CD4-positive, CD25-positive, alpha-beta regulatory T cell (primary cell): ENCODE measurements at regions not wholly inside any gene's neighbourhood (a gene's known extent, or its start where the extent isn't known, plus 50 kb on each side); places are given as distances from the start of the nearest gene placed in this dataset.

Experiments
- ATAC-seq, 2 donors: fragments of 150-1000 bp; cut with Tn5 transposase; one replicate each; pipeline ENCODE4 v1.10.0; 2021; ENCODE audit warnings: low read depth in 2 of 2, moderate number of reproducible peaks in 2 of 2, moderate library complexity in 1 of 2
- DNase-seq, 3 donors: peaks; one replicate each; pipeline versions ENCODE4 v3.0.0 to v3.0.0-alpha.2; 2012 to 2022; ENCODE audit warnings: mixed read lengths in 1 of 3
- H3K27ac ChIP-seq: one replicate; pipeline ENCODE4 v1.7.0; 2013; ENCODE audit warnings: mild to moderate bottlenecking, low read length; ENCODE audit not compliant: insufficient read depth, poor library complexity, severe bottlenecking
- H3K27me3 ChIP-seq: one replicate; pipeline ENCODE4 v1.7.0; 2013; ENCODE audit warnings: low read length; ENCODE audit not compliant: control insufficient read depth, insufficient read depth
- H3K36me3 ChIP-seq: one replicate; pipeline ENCODE4 v1.7.0; 2013; ENCODE audit warnings: mild to moderate bottlenecking, low read length, moderate library complexity; ENCODE audit not compliant: control insufficient read depth, insufficient read depth
- H3K4me1 ChIP-seq: 2 replicates; pipeline ENCODE4 v1.7.0; 2013; ENCODE audit warnings: mild to moderate bottlenecking, low read length; ENCODE audit not compliant: insufficient read depth, control insufficient read depth, poor library complexity, severe bottlenecking
- H3K4me3 ChIP-seq: one replicate; pipeline ENCODE4 v1.7.0; 2013; ENCODE audit warnings: low read depth, mild to moderate bottlenecking, low read length, moderate library complexity
- H3K9me3 ChIP-seq, 2 experiments: 1 replicate in 1 of 2; 2 replicates in 1 of 2; pipeline ENCODE4 v1.7.0; 2013; ENCODE audit warnings: low read length in 2 of 2, mild to moderate bottlenecking in 1 of 2, moderate library complexity in 1 of 2; ENCODE audit not compliant: control insufficient read depth in 2 of 2
- H3K27ac Mint-ChIP-seq, 3 donors: one replicate each; pipeline ENCODE4 v1.8.0; 2020 to 2022; ENCODE audit warnings: mild to moderate bottlenecking in 3 of 3, mixed read lengths in 3 of 3, moderate library complexity in 2 of 3
- H3K27me3 Mint-ChIP-seq: one replicate; pipeline ENCODE4 v1.8.0; 2022; ENCODE audit warnings: mild to moderate bottlenecking, mixed read lengths
- H3K36me3 Mint-ChIP-seq: one replicate; pipeline ENCODE4 v1.8.0; 2020; ENCODE audit warnings: mixed read lengths
- H3K4me1 Mint-ChIP-seq, 4 donors: one replicate each; pipeline ENCODE4 v1.8.0; 2020 to 2022; ENCODE audit warnings: mixed read lengths in 4 of 4, mild to moderate bottlenecking in 1 of 4
- H3K4me3 Mint-ChIP-seq, 4 donors: one replicate each; pipeline ENCODE4 v1.8.0; 2020 to 2022; ENCODE audit warnings: mild to moderate bottlenecking in 4 of 4, mixed read lengths in 4 of 4, moderate library complexity in 3 of 4
- H3K9me3 Mint-ChIP-seq, 7 donors: one replicate each; pipeline ENCODE4 v1.8.0; 2020 to 2022; ENCODE audit warnings: mixed read lengths in 7 of 7, mild to moderate bottlenecking in 3 of 7, moderate library complexity in 2 of 7

DNA sequence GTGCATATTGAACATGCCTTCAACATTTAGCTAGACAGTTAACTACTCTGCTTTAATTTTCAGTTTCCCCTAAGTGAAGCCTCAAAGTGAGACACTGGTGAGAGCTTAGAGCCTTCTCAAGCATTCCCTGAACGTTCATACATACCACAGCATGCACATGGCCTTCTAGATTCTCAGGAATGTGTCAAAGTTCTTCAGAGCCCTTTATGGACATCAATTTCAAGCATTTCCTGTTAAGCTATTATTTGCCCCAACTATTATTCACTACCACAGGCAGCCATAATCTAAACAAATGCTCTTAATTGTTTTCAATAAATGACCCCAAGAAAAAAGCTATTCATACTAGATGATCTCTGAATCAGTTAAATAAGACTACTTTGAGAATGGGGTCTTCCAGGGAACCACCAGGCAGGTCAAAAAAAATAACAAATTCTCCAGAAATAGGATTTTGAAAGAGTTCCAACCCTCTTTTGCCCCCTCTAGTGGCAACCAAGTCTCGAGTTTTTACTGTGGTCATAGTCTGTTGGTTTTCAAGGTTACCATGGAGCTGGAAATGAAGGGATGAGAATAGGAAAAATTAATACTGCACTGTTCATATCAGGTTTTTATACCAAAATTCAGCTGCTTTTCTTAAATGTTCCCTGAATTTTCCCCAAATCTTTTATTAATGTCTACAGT lies 235.4 kb downstream of the RAB28 start:
- H3K27ac ChIP-seq, result no peak overlapping the region
- H3K4me3 ChIP-seq, result no peak overlapping the region
- H3K27me3 ChIP-seq, result no peaks in the 10 kb centered on the region
- no peaks in the 10 kb centered on the region for H3K36me3 Mint-ChIP-seq
- no peak overlapping the region for H3K27ac Mint-ChIP-seq
- H3K36me3 ChIP-seq, result no peaks in the 10 kb centered on the region
- ATAC-seq, result no peak
- H3K9me3 Mint-ChIP-seq, result peaks cover 1 to 46% (median 10%) of the 10 kb centered on the region in 7 donors
- H3K9me3 ChIP-seq, result peaks cover 5 to 11% of the 10 kb centered on the region in 2 experiments
- H3K27me3 Mint-ChIP-seq, result no peaks in the 10 kb centered on the region
- no peak for DNase-seq
- no peaks in the 10 kb centered on the region for H3K4me1 Mint-ChIP-seq
- H3K4me1 ChIP-seq, result no peaks in the 10 kb centered on the region
- H3K4me3 Mint-ChIP-seq, result no peak overlapping the region

- Mint-ChIP-seq H3K9me3 (peaks cover 4 to 46% (median 11%) of the 10 kb centered on the region in 7 donors), H3K27ac (no peak overlapping the region), H3K4me3 (no peak overlapping the region), H3K36me3 (no peaks in the 10 kb centered on the region), H3K27me3 (no peaks in the 10 kb centered on the region), H3K4me1 (no peaks in the 10 kb centered on the region)
- H3K4me1 ChIP-seq, result no peaks in the 10 kb centered on the region
- H3K9me3 ChIP-seq, result peaks cover 5 to 11% of the 10 kb centered on the region in 2 experiments
- ATAC-seq (no peak), DNase-seq (no peak)
- no peak overlapping the region for H3K4me3 ChIP-seq
- no peaks in the 10 kb centered on the region for H3K27me3 ChIP-seq
- H3K36me3 ChIP-seq, result no peaks in the 10 kb centered on the region
- no peak overlapping the region for H3K27ac ChIP-seq
Measured at GRCh38 chr4:13246107-13246506, 238.0 kb downstream of the RAB28 start.

DNA sequence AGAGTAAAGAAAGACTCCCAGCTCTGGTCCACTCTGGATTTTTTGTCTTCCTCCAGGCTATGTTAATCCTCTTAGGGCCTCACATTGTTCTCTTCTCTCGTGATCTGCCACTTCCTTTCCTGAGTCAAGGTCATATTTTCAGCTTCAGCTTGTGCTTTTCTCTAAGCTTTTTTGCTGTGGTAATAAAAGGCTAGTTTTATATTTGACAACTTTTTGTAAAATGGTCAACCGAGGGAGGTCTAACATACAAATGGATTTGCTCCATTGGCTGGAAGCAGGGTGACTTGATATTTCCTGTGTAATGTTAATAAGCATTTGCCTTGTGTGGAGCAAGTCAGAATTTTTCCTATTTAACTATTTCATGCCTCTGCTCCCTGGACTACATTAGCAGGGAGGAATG lies 239.7 kb downstream of the RAB28 start:
- no peaks in the 10 kb centered on the region for H3K27me3 ChIP-seq
- H3K36me3 Mint-ChIP-seq, result no peaks in the 10 kb centered on the region
- no peaks in the 10 kb centered on the region for H3K4me1 Mint-ChIP-seq
- H3K27ac ChIP-seq, result no peak overlapping the region
- no peaks in the 10 kb centered on the region for H3K36me3 ChIP-seq
- no peaks in the 10 kb centered on the region for H3K4me1 ChIP-seq
- H3K9me3 Mint-ChIP-seq, result peaks cover 2 to 33% (median 11%) of the 10 kb centered on the region in 7 donors
- H3K27ac Mint-ChIP-seq, result no peak overlapping the region
- H3K4me3 ChIP-seq, result no peak overlapping the region
- H3K9me3 ChIP-seq, result peaks cover 5 to 11% of the 10 kb centered on the region in 2 experiments
- ATAC-seq (no peak), DNase-seq (no peak)
- no peaks in the 10 kb centered on the region for H3K27me3 Mint-ChIP-seq
- H3K4me3 Mint-ChIP-seq, result no peak overlapping the region

DNA sequence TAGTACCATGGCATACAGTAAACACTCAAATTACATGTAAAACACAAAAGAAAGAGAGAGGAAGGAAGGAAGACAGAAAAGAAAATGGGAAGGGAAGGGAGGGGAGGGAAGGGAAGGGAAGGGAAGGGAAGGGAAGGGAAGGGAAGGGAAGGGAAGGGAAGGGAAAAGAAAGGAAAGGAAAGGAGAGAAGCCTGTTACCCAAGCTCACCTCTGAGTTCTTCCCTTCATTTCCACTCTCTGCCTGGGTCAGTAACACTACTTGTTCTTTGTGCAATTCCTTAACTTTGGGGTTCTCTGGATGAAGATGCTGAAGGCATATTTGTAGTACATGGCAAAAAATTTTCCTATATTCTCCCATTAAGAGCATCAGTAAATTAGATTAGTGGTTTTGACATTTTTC lies 241.0 kb downstream of the RAB28 start:
- Mint-ChIP-seq H3K9me3 (peaks cover 2 to 22% (median 6%) of the 10 kb centered on the region in 7 donors), H3K4me3 (no peak overlapping the region), H3K27me3 (no peaks in the 10 kb centered on the region), H3K4me1 (no peaks in the 10 kb centered on the region), H3K27ac (no peak overlapping the region), H3K36me3 (no peaks in the 10 kb centered on the region)
- Histone ChIP-seq H3K4me3 (no peak overlapping the region), H3K27ac (no peak overlapping the region), H3K4me1 (no peaks in the 10 kb centered on the region), H3K27me3 (no peaks in the 10 kb centered on the region), H3K9me3 (peaks cover 3 to 6% of the 10 kb centered on the region in 2 experiments), H3K36me3 (no peaks in the 10 kb centered on the region)
- no peak for DNase-seq
- ATAC-seq, result no peak

DNA sequence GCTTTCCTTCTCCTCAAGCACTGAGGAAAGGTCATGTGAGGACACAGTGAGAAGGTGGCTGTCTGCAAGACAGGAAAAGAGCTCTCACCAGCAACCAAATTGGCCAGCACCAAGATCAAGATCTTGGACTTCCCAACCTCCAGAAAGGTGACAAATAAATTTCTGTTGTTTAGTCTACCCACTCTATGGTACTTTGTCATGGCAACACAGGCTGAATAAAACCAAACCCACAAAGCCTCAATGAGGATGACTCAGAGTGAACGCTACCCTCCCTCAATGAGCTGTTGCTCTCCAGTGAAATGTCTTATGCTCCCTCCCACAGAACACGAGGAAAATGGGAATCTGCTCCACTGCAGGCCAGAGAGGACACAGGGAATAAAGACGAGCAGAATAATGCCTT lies 244.1 kb downstream of the RAB28 start:
- no peaks in the 10 kb centered on the region for H3K36me3 Mint-ChIP-seq
- no peak overlapping the region for H3K27ac Mint-ChIP-seq
- H3K4me3 Mint-ChIP-seq, result no peak overlapping the region
- H3K4me3 ChIP-seq, result no peak overlapping the region
- DNase-seq (no peak), ATAC-seq (no peak)
- H3K27ac ChIP-seq, result no peak overlapping the region
- no peaks in the 10 kb centered on the region for H3K36me3 ChIP-seq
- H3K9me3 Mint-ChIP-seq, result peaks cover 0 to 25% (median 2%) of the 10 kb centered on the region in 7 donors
- no peaks in the 10 kb centered on the region for H3K27me3 Mint-ChIP-seq
- H3K27me3 ChIP-seq, result no peaks in the 10 kb centered on the region
- no peaks in the 10 kb centered on the region for H3K4me1 Mint-ChIP-seq
- H3K9me3 ChIP-seq, result no peaks in the 10 kb centered on the region
- H3K4me1 ChIP-seq, result no peaks in the 10 kb centered on the region

DNA sequence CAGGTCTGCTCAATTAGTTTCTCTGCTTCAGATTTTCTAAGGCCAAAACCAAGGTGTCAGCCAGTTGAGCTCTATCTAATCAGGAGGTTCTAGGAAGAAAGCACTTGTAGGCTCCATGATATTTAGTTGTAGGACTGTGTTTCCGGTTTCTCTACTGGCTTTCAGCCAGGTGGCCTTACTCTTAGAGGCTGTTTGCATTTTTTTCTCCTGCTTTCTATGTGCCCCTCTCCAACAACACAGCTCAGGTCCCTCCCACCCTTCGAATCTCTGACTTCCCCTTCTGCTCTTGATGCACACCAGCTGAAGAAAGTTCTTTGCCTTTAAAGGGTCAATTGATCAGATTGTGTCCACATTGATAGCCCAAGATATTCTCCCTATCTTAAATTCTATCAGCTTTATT lies 245.2 kb downstream of the RAB28 start:
- H3K4me3 Mint-ChIP-seq, result no peak overlapping the region
- no peak overlapping the region for H3K27ac Mint-ChIP-seq
- Histone ChIP-seq H3K27me3 (no peaks in the 10 kb centered on the region), H3K4me3 (no peak overlapping the region), H3K4me1 (no peaks in the 10 kb centered on the region), H3K9me3 (no peaks in the 10 kb centered on the region), H3K36me3 (no peaks in the 10 kb centered on the region), H3K27ac (no peak overlapping the region)
- ATAC-seq, result no peak
- no peaks in the 10 kb centered on the region for H3K36me3 Mint-ChIP-seq
- DNase-seq, result no peak
- no peaks in the 10 kb centered on the region for H3K27me3 Mint-ChIP-seq
- H3K9me3 Mint-ChIP-seq, result peaks cover 0 to 19% (median 4%) of the 10 kb centered on the region in 7 donors
- H3K4me1 Mint-ChIP-seq, result no peaks in the 10 kb centered on the region

GRCh38 chr4:13236485-13236884 lies 247.7 kb downstream of the RAB28 start:
- Histone ChIP-seq H3K9me3 (no peaks in the 10 kb centered on the region), H3K27me3 (no peaks in the 10 kb centered on the region), H3K36me3 (no peaks in the 10 kb centered on the region), H3K4me1 (no peaks in the 10 kb centered on the region), H3K4me3 (no peak overlapping the region), H3K27ac (no peak overlapping the region)
- no peak for DNase-seq
- no peak overlapping the region for H3K4me3 Mint-ChIP-seq
- H3K4me1 Mint-ChIP-seq, result no peaks in the 10 kb centered on the region
- H3K27ac Mint-ChIP-seq, result no peak overlapping the region
- peaks cover 2 to 9% (median 4%) of the 10 kb centered on the region in 7 donors for H3K9me3 Mint-ChIP-seq
- no peaks in the 10 kb centered on the region for H3K27me3 Mint-ChIP-seq
- ATAC-seq, result no peak
- no peaks in the 10 kb centered on the region for H3K36me3 Mint-ChIP-seq

- DNase-seq (no peak), ATAC-seq (no peak)
- H3K9me3 ChIP-seq, result peaks cover 0 to 5% of the 10 kb centered on the region in 2 experiments
- Mint-ChIP-seq H3K4me1 (no peaks in the 10 kb centered on the region), H3K36me3 (peaks cover 6% of the 10 kb centered on the region), H3K27ac (no peak overlapping the region), H3K27me3 (no peaks in the 10 kb centered on the region), H3K9me3 (peaks cover 2 to 24% (median 6%) of the 10 kb centered on the region in 7 donors), H3K4me3 (no peak overlapping the region)
- no peaks in the 10 kb centered on the region for H3K27me3 ChIP-seq
- H3K4me1 ChIP-seq, result no peaks in the 10 kb centered on the region
- H3K27ac ChIP-seq, result no peak overlapping the region
- no peaks in the 10 kb centered on the region for H3K36me3 ChIP-seq
- no peak overlapping the region for H3K4me3 ChIP-seq
Measured at GRCh38 chr4:13233755-13234154, 250.4 kb downstream of the RAB28 start.
